DND-41 (cell line): ENCODE measurements at regions not wholly inside any gene's neighbourhood (a gene's known extent, or its start where the extent isn't known, plus 50 kb on each side); places are given as distances from the start of the nearest gene placed in this dataset.

ENCODE experiments used
- EZH2 ChIP-seq: IDR thresholded peaks from 3 replicates; pipeline ENCODE4 v1.6.1; 2012; ENCODE audit warnings: borderline replicate concordance, low read depth, mild to moderate bottlenecking, moderate library complexity, low read length, inconsistent platforms; ENCODE audit not compliant: severe bottlenecking
- TF ChIP-seq, protein P1 (sequence below): IDR thresholded peaks from 2 replicates; pipeline ENCODE4 v1.5.1; 2012; ENCODE audit warnings: borderline replicate concordance, low read length, moderate library complexity, mild to moderate bottlenecking; ENCODE audit not compliant: poor library complexity, severe bottlenecking; ENCODE audit errors: extremely low read depth

DNA sequence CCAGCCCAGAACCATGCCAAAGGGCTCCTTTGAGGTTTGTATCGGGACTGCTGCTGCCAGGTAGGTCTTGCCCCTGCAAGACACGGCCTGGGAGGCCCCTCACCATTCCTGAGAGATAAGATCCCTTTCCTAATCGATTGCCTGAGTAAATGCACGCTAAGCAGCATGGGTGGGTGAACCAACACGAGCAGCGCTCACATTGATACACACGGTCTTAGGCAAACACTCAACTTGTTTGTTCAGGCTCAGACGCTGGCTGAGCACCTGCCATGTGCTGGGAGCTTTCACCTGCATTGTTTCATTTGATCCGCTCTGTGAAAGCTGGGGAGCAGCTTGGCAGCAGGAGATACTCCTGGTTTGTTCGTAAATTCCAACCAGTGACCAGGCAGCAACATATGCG lies 76.9 kb upstream of the NEURL1B start:
- TF ChIP-seq, protein P1, sequence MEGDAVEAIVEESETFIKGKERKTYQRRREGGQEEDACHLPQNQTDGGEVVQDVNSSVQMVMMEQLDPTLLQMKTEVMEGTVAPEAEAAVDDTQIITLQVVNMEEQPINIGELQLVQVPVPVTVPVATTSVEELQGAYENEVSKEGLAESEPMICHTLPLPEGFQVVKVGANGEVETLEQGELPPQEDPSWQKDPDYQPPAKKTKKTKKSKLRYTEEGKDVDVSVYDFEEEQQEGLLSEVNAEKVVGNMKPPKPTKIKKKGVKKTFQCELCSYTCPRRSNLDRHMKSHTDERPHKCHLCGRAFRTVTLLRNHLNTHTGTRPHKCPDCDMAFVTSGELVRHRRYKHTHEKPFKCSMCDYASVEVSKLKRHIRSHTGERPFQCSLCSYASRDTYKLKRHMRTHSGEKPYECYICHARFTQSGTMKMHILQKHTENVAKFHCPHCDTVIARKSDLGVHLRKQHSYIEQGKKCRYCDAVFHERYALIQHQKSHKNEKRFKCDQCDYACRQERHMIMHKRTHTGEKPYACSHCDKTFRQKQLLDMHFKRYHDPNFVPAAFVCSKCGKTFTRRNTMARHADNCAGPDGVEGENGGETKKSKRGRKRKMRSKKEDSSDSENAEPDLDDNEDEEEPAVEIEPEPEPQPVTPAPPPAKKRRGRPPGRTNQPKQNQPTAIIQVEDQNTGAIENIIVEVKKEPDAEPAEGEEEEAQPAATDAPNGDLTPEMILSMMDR: no peak
- no peak for TF ChIP-seq EZH2
